ENCODE measurements at regions not wholly inside any gene's neighbourhood (a gene's known extent, or its start where the extent isn't known, plus 50 kb on each side); places are given as distances from the start of the nearest gene placed in this dataset.

DNA sequence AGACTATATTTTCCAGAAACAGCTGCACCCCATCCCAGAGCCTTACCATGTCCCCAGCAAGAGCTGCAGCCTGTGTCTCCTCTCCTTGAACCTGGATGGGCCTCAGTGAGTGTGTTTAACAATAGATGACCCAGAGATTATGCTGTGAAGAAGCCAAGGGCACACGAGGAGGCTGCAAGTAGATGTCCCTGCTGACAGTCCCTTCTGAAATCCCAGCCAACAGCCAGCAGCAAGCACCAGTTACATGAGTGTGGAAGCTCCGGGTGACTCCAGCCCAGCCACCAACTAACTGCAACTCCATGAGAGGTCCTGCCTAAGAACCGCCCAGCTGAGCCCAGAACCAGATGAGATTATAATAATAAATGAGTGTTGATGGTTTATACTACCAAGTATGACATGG is 191.7 kb downstream of the BCL11B start:
- DNase-seq (ENCODE audit: low read depth) = no peak

DNA sequence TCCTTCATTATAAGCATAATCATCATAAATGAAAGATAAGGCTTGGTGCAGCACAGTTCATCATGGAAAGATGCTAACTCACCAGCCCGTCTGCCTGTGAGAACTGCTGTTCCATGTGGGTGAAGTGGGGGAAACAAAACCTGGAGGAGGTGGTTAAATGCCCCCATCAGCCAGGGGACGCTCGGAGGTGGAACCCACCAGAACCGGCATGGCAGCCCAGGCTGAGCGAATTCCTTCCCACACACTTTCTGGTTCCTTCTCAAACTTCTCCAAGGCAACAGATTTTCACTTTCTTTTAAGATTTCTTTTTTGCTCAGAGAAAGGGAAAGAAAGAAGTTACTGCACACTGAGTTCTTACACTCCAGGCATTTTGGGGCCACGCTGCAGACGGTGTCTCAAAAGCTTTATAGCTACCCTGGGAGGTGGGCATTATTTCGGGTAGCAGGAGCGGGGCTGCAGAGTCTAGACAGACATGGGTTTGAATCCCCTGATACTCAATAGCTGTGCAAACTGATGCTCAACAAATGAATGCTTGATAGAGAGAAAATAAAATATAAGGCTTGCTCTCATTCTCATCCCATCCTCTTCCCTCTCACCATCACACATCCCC is 190.7 kb downstream of the BCL11B start:
- DNase-seq (ENCODE audit: low read depth) = no peak

- DNase-seq (ENCODE audit: low read depth) = no peak
Measured at GRCh38 chr14:99081880-99082279, 190.1 kb downstream of the BCL11B start.

DNA sequence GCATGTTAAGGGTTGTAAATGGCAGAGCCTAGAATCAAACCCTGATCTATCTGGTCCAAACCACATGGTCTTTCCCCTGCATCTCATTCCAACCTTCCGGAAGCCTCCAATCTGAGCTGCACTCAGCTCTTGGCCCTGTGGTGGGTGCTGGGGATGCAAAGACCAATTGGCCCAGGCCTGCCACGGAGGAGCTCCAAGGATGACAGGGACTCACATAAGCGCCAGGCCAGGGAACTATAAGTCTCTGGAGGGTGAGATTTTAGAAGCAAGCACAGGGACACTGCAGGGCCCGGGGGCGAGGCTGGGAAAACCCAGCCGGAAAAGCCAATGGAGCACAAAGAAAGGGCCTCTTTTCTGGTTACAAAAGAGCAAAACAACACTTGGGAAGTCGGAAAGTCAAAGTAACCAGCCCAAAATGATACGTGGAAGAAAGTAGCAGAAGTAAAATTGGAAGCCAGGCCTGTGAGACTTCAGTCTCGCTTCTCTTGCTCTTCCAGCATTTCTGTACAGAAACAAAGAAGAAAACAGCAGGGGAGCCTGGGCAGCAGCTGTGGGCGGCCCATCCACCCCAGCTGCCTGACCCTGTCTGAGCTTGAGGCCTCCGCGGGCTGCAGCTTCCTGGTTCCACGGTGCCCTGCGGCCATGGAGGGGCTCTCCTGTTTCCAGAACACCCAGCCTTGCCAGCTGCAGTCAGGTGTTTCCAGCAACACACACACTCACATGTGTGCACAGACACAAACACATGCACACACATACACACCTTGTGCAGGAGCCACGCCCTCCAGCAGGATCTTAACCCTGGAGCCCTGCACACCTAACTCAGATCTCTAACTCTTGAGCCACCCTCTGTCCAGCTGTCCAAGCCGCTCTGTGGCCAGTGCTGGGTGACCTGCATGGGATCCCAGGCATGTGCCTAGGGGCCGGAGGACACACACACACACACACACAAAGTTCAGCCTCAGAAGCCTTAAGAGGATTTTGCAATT is 178.2 kb downstream of the BCL11B start:
- no peak for DNase-seq (ENCODE audit: low read depth)

DNA sequence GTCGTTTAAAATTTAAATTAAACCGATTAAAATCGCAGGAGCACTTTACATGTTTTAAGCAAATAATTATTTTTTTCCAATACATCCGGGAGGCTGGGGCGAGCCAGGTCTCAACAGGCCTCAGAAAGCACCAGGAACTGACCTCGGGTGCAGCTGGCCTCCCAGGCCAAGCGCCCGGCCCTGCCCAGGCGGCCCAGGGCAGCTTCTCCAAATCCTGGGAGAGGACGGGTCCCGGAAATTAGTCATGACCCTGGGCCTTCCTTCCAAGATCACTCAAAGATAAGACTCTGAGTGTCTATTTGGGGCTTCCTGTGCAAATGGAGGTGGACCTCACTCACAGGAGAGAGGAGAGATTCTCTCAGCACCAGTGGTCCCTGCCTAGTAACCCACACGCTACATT is 177.1 kb downstream of the BCL11B start:
- no peak for DNase-seq (ENCODE audit: low read depth)

DNA sequence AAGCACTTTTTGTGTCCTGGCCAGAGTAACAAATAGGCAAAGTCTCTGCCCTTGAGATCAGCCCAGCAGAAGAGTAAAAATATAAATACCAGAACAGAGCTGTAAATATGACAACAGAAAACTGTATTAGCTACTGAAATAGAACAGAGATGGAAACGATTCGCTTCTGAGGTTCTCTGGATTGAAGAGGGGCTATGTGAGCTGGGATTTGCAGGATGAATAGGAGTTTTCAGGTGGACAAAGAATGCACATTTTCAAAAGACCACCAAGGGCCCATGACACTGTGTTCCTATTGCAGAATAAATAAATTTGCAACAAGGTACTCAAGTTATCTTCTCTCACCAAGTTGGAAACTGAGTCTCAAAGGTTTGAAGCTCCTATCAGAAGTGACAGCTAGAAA is 176.6 kb downstream of the BCL11B start:
- no peak for DNase-seq (ENCODE audit: low read depth)

DNA sequence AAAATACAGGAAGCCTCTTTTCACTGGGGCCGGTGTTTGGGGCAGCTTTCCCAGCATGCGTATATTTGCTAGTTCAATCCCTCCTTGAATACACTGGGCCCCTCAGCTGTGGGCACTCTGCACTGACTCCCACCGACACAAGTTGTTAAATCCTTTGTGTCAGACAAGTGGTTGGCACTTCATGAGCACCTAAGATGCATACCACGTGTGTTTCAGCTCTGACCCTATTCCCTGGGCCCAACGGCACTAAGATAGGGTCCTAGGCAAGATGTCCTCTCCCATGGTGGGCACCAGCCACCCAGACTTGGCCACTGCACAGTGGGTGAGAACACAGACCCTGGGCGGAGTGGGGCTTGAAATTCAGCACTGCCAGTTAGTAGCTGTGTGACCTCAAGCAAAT is 173.8 kb downstream of the BCL11B start:
- no peak for DNase-seq (ENCODE audit: low read depth)

DNA sequence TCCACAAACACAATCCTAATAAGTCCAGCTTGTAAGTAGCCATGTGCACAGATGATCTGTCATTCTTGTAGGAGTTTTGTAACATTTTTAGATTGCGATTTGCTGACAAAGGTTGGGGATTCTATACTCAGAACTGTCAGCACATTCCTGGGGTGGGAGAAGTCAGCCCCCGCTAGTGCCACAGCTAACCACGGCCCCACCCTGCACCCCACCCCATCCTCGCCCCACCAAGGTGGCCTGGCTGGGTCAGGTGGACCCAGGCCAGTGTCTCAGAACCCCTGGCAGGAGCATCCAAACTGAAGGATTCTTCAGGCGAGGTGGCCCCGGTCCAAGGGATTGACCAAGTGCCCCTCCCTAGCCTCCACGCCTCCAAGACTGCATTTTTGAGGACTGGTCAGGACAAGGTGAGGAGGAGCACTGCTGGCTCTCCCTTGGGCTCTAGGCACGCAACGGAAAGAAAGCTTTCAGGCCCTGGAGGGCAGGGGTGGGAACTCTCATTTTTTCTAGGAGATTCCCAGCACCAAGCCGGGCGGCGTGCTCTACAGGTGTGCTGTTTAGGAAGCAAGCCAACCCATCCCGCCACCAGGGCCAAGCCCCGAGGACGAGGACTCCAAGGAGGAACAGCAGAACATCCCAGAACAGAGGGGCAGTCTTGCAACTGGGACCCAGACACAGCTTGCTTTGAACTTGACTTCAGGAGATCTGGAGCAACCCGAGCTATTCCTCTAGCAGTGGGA is 172.8 kb downstream of the BCL11B start:
- DNase-seq (ENCODE audit: low read depth) = no peak

GRCh38 chr14:99100497-99101270 is 171.3 kb downstream of the BCL11B start:
- DNase-seq (ENCODE audit: low read depth) = no peak

DNA sequence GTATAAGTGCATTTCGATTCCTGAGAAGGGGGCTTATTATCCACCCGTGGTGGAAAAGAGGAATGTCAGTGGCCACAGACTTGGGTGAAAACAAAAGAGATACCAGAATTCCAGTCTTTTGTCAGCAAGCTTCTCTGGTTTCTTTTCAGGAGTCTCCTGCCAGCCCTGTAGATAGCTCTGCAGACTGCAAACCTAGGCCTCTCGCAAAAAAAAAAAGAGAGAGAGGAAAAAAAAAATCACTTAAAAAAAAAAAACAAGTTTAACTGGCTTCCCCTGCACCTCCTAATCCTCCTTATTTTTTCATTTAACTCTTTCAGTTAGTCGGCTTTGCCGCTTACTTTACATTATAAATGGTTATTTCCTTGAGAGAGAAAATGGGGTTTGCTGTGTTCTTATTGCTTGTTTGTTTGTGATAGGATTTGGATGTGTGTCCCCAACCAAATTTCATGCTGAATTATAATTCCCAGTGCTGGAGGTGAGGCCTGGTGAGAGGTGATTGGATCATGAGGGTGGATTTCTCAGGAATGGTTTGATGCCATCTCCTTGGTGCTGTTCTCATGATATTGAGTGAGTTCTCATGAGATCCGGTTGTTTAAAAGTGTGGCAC is 170.0 kb downstream of the BCL11B start:
- DNase-seq (ENCODE audit: low read depth) = no peak

- DNase-seq (ENCODE audit: low read depth) = no peak
Measured at GRCh38 chr14:99116741-99117295, 155.2 kb downstream of the BCL11B start.

DNA sequence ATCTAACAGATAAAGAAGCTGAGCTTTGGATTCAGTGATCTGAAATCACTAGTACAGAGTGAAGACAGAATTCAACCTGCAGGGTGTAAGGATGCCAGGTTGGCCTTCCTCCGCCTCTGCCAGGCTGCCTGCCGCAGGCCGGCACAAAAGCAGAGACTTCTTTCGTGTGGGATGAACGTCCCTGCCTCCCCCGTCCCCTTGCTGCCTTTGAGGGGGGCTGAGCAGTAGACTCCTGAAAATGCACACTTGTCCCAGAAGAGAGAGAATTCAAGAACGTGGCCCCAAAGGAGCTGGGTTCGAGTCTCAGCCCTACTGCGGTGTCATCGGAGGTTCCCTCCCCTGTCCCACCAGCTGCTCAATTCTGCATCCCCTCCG is 154.3 kb downstream of the BCL11B start:
- no peak for DNase-seq (ENCODE audit: low read depth)

- no peak for DNase-seq (ENCODE audit: low read depth)
Measured at GRCh38 chr14:99118046-99118721, 153.8 kb downstream of the BCL11B start.

GRCh38 chr14:99118946-99119345 is 153.1 kb downstream of the BCL11B start:
- no peak for DNase-seq (ENCODE audit: low read depth)
